Panc1 (cell line): ENCODE measurements at regions not wholly inside any gene's neighbourhood (a gene's known extent, or its start where the extent isn't known, plus 50 kb on each side); places are given as distances from the start of the nearest gene placed in this dataset.
A peak's percentile ranks its signal among the peaks of the same experiment; 100 is the strongest.

Source experiments
- ATAC-seq: fragments of 200-7000 bp; cut with Tn5 transposase; 2 replicates; pipeline ENCODE4 v1.9.1; 2020; ENCODE audit warnings: mild to moderate bottlenecking, moderate library complexity
- BruUV-seq: library from RNA; stranded (reverse); fragments of 400-500 nt; replicated peaks from 2 replicates; lab custom pipeline; 2021; lab: Mats Ljungman, UMichigan
- CTCF ChIA-PET: fragments of 300-600 bp; sonication (Branson Sonifier 250); formaldehyde crosslinking; loops from one replicate; lab custom pipeline; 2022; ENCODE audit warnings: antibody characterized with exemption; lab: Charles Lee
- POLR2A ChIA-PET: fragments of 300-600 bp; sonication (Branson Sonifier 250); formaldehyde crosslinking; loops from one replicate; lab custom pipeline; 2022; ENCODE audit warnings: antibody characterized with exemption; lab: Charles Lee
- DNase-seq: peaks from one replicate; pipeline ENCODE4 v3.0.0-alpha.2; 2010; ENCODE audit warnings: low read depth, low spot score
- H3K27ac ChIP-seq: 2 replicates; pipeline ENCODE4 v1.5.1; 2011; ENCODE audit warnings: mild to moderate bottlenecking, low read length, inconsistent platforms
- H3K27me3 ChIP-seq: fragments of 200-500 bp; sonication (Bioruptor generic); 2 replicates; pipeline ENCODE4 v1.6.0; 2014; ENCODE audit warnings: low read length, inconsistent platforms; ENCODE audit not compliant: control insufficient read depth, insufficient read depth
- H3K36me3 ChIP-seq: fragments of 200-500 bp; sonication (Bioruptor generic); 2 replicates; pipeline ENCODE4 v1.5.1; 2014; ENCODE audit warnings: inconsistent platforms, mild to moderate bottlenecking, low read length, moderate library complexity; ENCODE audit not compliant: control insufficient read depth, insufficient read depth
- H3K4me1 ChIP-seq: 2 replicates; pipeline ENCODE4 v1.5.1; 2011; ENCODE audit warnings: inconsistent platforms, mild to moderate bottlenecking, low read length, moderate library complexity; ENCODE audit not compliant: control insufficient read depth, insufficient read depth
- H3K4me3 ChIP-seq, 2 experiments: 2 replicates each; pipeline ENCODE4 v1.5.1; 2011 to 2012; ENCODE audit warnings: low read depth in 2 of 2, low read length in 2 of 2, mild to moderate bottlenecking in 2 of 2, inconsistent platforms in 1 of 2, moderate library complexity in 1 of 2
- H3K9me3 ChIP-seq: fragments of 200-500 bp; sonication (Bioruptor generic); 2 replicates; pipeline ENCODE4 v1.5.1; 2014; ENCODE audit warnings: low read depth, mild to moderate bottlenecking, inconsistent platforms, low read length, moderate library complexity; ENCODE audit not compliant: control insufficient read depth, insufficient read depth
- CTCF ChIP-seq: fragments of 450-650 bp; IDR thresholded peaks from 2 replicates; pipeline ENCODE4 v1.5.1; 2017; ENCODE audit warnings: mild to moderate bottlenecking
- POLR2AphosphoS5 ChIP-seq: IDR thresholded peaks from 2 replicates; pipeline ENCODE4 v1.6.1; 2012; ENCODE audit warnings: mild to moderate bottlenecking, low read depth, low read length, moderate library complexity
- REST ChIP-seq, 2 experiments: IDR thresholded peaks; 2 replicates each; pipeline ENCODE4 v1.6.1; 2011 to 2012; ENCODE audit warnings: low read depth in 2 of 2, control low read depth in 1 of 2, low read length in 1 of 2, mild to moderate bottlenecking in 1 of 2, moderate library complexity in 1 of 2; ENCODE audit not compliant: insufficient read depth in 1 of 2
- SIN3A ChIP-seq: IDR thresholded peaks from 2 replicates; pipeline ENCODE4 v1.6.1; 2012; ENCODE audit warnings: low read depth, mild to moderate bottlenecking, low read length, moderate library complexity, borderline replicate concordance; ENCODE audit not compliant: insufficient read depth
- TCF7L2 ChIP-seq: IDR thresholded peaks from 2 replicates; pipeline ENCODE4 v1.6.1; 2011; ENCODE audit warnings: mild to moderate bottlenecking, low read depth, low read length, inconsistent platforms
- in situ Hi-C: cut with HindIII; loops from 2 replicates; pipeline ENCODE4 v1.10.0; 2016; ENCODE audit warnings: low sequenced_read_pairs, low pct_unique_long_range_greater_than_20kb
- intact Hi-C: fragments of 100-400 bp; cut with micrococcal nuclease; formaldehyde crosslinking; loops from one replicate; pipeline ENCODE4 v1.10.0; 2022; ENCODE audit not compliant: unreplicated experiment

GRCh38 chr12:88400302-88400701 is 180.0 kb downstream of the KITLG start:
- ChIA-PET POLR2A (no interaction called here), CTCF (no interaction called here)
- no peaks in the 10 kb centered on the region for H3K9me3 ChIP-seq
- H3K27me3 ChIP-seq: no peaks in the 10 kb centered on the region
- no peaks in the 10 kb centered on the region for H3K4me1 ChIP-seq
- no peak overlapping the region for H3K4me3 ChIP-seq
- DNase-seq (no peak), ATAC-seq (no peak)
- no peak overlapping the region for H3K27ac ChIP-seq
- BruUV-seq: no TSS peak
- intact Hi-C loops: no loop called here
- in situ Hi-C loops: no loop called here
- TF ChIP-seq SIN3A (no peak), CTCF (no peak), REST (IDR thresholded peaks at IDR 0.05; ENCODE audit: insufficient read depth in 1 of 2, low read depth in 2 of 2, low read length in 1 of 2) (no peak), POLR2AphosphoS5 (no peak), TCF7L2 (no peak)
- H3K36me3 ChIP-seq: no peaks in the 10 kb centered on the region

- 0 out of 2 replicates have a peak, but pooled peaks have one; percentile 34 for ATAC-seq
- POLR2A ChIA-PET: no interaction called here
Observed at GRCh38 chr12:88401155-88401554, 179.1 kb downstream of the KITLG start.

More at GRCh38 chr12:88401155-88401554, 179.1 kb downstream of the KITLG start:
- Histone ChIP-seq H3K27me3 (no peaks in the 10 kb centered on the region), H3K4me1 (no peaks in the 10 kb centered on the region), H3K36me3 (no peaks in the 10 kb centered on the region), H3K9me3 (no peaks in the 10 kb centered on the region), H3K4me3 (no peak overlapping the region), H3K27ac (no peak overlapping the region)
- in situ Hi-C loops: no loop called here
- intact Hi-C loops: no loop called here
- CTCF ChIA-PET: no interaction called here
- no peak for DNase-seq
- no peak for TF ChIP-seq REST (IDR thresholded peaks at IDR 0.05; ENCODE audit: insufficient read depth in 1 of 2, low read depth in 2 of 2, low read length in 1 of 2)
- TF ChIP-seq TCF7L2: peak; percentile 22; the same call in 1 of the 2 replicates
- no TSS peak for BruUV-seq
